Stimulated activated CD8-positive, alpha-beta memory T cell treated with anti-CD3 and anti-CD28 coated beads, Interleukin-7, amount 100 ng/mL, for 48 hours (primary cell): ENCODE measurements at regions not wholly inside any gene's neighbourhood (a gene's known extent, or its start where the extent isn't known, plus 50 kb on each side); places are given as distances from the start of the nearest gene placed in this dataset.

Experiments used
- DNase-seq, 2 donors: peaks; one replicate each; pipeline ENCODE4 v3.0.0-alpha.2; 2020; ENCODE audit warnings: low read depth in 1 of 2; ENCODE audit errors: extremely low read depth in 1 of 2

GRCh38 chr3:176469694-176470205 lies 727.5 kb downstream of the TBL1XR1 start:
- DNase-seq = no peak

DNA sequence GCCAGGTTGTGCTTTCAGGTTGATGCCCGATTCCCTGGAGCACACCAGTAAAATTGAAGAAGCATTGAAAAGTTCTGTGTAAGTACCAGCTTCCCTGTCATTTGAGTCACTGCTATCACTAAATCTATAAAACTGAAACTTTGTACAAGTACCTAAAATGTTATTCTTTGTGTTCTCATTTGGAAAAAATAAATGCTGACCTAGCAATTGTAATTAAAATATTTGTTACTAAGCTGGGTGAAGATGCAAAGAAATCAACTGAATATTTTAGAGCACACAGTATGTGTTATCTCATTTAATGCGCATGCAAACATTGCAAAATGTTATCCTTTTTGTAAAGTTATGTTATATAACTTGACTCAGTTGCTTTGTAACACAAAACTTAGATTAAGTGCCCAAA lies 733.7 kb downstream of the TBL1XR1 start:
- no peak for DNase-seq

DNA sequence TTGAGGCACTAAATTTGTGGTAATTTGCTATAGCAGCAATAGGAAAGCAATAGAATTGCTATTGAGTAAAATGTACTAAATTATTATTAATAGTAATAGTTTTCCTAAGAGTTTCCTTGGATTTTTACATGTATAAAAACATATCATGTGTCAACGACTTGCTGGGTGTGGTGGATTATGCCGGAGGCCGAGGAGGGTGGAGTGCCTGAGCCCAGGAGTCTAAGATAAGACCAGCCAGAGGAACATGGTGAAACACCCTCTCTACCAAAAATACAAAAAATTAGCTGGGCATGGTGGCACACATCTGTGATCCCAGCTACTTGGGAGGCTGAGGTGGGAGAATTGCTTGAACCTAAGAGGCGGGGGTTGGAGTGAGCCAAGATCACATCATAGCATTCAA lies 749.9 kb downstream of the TBL1XR1 start:
- DNase-seq = no peak

DNA sequence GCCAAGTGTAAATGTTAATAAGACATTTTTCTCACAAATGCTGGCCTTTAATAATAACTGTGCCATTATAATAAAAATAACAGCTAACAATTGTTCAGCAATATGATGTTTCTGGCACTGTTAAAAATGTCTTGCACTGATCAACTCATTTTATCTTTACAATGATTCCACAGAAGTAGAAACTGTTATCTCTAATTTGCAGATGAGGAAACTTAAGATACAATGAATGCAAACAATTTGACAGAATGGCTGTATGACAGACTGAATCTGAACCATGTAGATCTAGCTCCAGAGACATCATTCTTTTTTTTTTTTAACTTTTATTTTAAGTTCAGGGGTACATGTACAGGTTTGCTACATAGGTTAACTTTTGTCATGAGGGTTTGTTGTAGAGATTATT lies 755.0 kb downstream of the TBL1XR1 start:
- no peak for DNase-seq

GRCh38 chr3:176439729-176440128 lies 757.6 kb downstream of the TBL1XR1 start:
- no peak for DNase-seq

- DNase-seq = no peak
Measured at GRCh38 chr3:176431991-176432390, 765.3 kb downstream of the TBL1XR1 start.

DNA sequence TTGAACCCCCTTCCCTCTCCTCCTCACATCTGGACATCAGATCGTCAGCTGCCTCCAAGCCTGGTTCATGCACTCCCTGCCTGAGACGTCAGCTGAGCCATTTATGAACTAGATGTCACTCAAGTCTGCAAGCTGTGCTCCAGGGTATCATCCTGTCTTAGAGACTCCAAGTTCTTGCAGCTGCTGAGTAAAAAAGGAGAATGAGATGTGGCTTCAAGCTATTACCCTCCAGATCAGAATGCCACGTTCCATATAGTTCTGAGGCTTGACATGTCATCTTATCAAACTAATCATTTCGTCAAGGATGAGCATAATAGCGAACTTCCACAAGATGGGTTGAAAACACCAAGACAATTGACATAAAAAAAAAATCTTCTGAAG lies 766.3 kb downstream of the TBL1XR1 start:
- DNase-seq = no peak

- DNase-seq = no peak
Measured at GRCh38 chr3:176430244-176431037, 766.8 kb downstream of the TBL1XR1 start.

DNA sequence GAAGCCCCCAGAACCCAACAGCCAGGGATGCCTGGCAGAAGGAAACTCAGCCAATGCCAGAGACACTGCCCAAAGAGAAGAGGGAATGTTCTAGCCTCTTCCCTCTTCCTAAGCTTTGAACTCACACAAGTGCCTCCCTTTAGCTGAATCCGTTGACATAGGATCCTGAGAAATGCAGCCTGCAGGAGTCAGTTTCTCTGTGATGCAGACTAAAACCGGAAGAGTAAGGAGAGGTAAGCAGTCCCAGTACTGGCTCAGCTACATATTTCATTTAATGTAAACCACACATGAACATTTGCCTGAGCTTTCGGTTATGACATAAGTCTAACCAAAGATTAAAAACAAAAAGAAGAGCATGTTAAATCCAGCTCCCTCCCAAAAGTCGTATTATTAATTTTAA lies 768.7 kb downstream of the TBL1XR1 start:
- DNase-seq = no peak

GRCh38 chr3:176426371-176426770 lies 770.9 kb downstream of the TBL1XR1 start:
- DNase-seq = no peak

- DNase-seq = no peak
Measured at GRCh38 chr3:176416870-176417269, 780.4 kb downstream of the TBL1XR1 start.

- no peak for DNase-seq
Measured at GRCh38 chr3:176415661-176416295, 781.5 kb downstream of the TBL1XR1 start.

GRCh38 chr3:176412771-176413170 lies 784.5 kb downstream of the TBL1XR1 start:
- DNase-seq = no peak

DNA sequence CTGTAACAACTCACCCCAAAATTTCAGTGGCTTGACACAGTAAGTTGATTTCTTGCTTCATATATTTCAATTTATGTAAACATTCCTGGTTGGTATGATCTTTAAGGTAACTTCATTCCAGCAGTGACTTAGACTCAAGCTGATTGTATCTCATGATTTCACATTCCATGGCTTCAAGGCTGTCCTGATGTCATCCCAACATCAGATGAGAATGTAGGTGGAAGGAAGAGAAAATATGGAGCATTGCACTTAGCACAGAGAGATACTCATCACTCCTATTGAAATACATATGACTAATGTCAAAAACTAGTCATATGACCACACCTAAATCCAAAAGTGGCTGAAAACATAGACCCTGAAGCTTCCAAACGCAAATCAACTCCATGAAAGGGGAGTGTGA lies 793.8 kb downstream of the TBL1XR1 start:
- DNase-seq = no peak

GRCh38 chr3:176401211-176401610 lies 796.1 kb downstream of the TBL1XR1 start:
- DNase-seq = no peak

DNA sequence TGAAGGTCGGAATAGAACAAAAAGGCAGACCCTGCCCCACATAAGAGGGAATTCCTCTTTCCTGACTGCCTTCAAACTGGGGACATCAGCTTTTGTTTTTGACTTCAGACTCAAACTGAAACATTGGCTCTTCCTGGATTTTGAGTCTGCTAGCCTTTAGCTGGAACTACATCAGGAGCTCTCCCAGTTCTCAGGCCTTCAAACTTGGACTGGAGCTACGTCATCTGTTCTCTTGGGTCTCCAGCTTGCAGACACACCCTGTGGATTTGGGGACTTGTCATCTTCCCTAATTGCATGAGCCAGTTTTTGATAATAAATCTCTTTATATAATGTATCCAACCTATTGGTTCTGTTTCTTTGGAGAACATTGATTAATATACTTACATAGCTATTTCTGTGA lies 798.1 kb downstream of the TBL1XR1 start:
- no peak for DNase-seq

DNA sequence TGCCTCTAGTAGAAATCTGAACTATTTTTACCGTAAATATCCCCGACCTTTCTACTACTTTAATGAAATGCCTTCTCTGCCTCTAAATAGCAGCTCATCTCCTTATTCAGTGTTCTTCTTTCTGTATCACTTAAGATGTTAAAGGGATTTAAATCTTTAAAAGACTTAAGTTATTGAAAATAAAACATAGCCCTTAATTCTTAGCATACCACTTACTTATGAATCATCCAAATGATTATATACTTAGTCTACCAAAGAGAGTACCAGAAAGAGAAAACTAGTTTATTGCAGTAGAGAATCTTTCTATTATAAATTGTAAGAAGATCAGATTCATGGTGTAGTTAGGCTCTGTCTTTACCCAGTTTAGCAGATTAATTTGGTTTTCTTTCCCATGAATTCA lies 802.0 kb downstream of the TBL1XR1 start:
- DNase-seq = no peak

- DNase-seq = no peak
Measured at GRCh38 chr3:176378789-176379188, 818.5 kb downstream of the TBL1XR1 start.

DNA sequence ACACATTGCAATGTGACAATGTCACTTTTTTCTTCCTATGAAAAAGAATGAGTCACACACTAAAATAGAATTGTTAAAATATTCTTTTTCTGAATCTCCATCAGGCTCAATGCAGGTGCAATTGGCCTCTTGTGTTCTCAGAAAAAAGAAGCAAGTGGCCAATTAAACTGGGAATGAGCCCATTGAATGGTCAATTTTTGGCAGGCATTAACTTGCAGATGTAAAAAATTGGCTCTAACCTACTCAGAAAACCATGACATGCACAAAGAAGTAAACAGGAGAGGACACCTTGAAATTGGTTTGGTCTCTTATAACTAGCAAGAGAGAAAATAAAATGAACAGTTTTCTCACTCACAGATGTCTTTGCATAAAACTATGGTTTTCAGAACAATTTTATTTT lies 820.8 kb downstream of the TBL1XR1 start:
- DNase-seq = no peak

DNA sequence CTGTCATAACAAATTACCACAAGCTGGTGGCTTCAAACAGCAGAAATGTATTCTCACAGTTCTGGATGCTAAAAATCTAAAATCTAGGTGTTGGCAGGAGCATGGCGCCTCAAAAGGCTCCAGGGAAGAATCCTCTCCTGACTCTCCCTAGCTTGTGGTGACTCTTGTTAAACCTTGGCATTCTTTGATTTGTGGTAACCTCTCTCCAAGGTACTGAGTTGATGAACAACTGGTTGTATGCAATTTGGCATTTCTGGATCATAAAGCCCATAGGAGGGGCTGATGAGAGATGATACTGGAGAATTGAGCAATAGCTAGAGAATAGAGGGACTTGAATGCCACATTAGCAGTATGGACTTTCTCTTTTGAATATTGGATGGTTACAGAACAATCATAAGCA lies 821.8 kb downstream of the TBL1XR1 start:
- DNase-seq = no peak

DNA sequence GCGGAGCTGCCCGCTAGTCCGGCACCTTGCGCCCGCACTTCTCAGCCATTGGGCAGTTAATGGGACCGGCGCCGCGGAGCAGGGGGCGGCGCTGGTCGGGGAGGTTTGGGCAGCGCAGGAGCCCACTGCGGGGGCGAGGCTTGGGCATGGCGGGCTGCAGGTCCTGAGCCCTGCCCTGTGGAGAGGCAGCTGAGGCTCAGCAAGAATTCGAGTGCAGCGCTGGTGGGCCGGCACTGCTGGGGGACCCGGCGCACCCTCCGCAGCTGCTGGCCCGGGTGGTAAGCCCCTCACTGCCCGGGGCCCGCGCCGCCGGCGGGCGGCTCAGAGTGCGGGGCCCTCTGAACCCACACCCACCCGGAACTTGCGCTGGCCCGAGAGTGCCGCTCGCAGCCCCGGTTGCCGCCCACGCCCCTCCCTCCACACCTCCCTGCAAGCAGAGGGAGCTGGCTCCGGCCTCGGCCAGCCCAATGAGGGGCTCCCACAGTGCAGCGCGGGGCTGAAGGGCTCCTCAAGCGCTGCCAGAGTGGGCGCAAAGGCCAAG lies 835.0 kb downstream of the TBL1XR1 start:
- no peak for DNase-seq

- no peak for DNase-seq
Measured at GRCh38 chr3:176359211-176359610, 838.1 kb downstream of the TBL1XR1 start.
